Gastroesophageal sphincter (tissue), 3 donors: ENCODE measurements at regions not wholly inside any gene's neighbourhood (a gene's known extent, or its start where the extent isn't known, plus 50 kb on each side); places are given as distances from the start of the nearest gene placed in this dataset.

ENCODE experiments used
- CTCF ChIP-seq, 4 experiments: fragments of 200-600 bp in 2 of 4; fragments of 450-650 bp in 2 of 4; sonication (generic) in 1 of 4; IDR thresholded peaks; one replicate each; pipeline ENCODE4 v1.5.1; 2017 to 2019; ENCODE audit warnings: antibody characterized with exemption in 4 of 4, mild to moderate bottlenecking in 2 of 4, moderate library complexity in 2 of 4
- EP300 ChIP-seq: sonication (generic); formaldehyde crosslinking; IDR thresholded peaks from one replicate; pipeline ENCODE4 v1.6.1; 2017; ENCODE audit warnings: antibody characterized with exemption, mild to moderate bottlenecking
- POLR2A ChIP-seq, 2 donors: fragments of 450-650 bp; IDR thresholded peaks; one replicate each; pipeline ENCODE4 v1.6.1; 2017; ENCODE audit warnings: antibody characterized with exemption in 2 of 2, mild to moderate bottlenecking in 2 of 2, moderate library complexity in 1 of 2
- POLR2AphosphoS5 ChIP-seq: sonication (generic); formaldehyde crosslinking; IDR thresholded peaks from one replicate; pipeline ENCODE4 v1.6.1; 2017; ENCODE audit warnings: antibody characterized with exemption

DNA sequence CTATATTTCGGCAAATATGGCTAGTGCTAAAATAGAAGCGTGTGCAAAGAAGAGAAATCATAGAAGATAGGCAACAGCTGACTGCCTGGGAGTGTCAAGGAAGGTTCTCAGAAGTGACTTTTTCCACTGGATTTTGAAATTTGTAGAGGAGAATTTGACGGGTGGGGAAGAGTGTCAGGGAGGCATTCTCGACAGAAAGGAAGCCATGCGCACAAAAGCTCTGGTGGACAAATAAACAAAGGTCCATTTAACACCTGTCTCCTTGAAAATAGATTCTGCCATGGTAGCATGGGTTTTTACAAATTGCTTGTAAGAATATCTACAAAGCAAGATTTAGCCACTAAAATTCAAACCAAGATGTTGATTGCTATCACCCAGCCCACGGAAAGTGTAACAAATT, 1081.5 kb downstream of the GALC start:
- no peak for TF ChIP-seq POLR2A (IDR thresholded peaks at IDR 0.05)
- TF ChIP-seq POLR2AphosphoS5, result no peak
- TF ChIP-seq CTCF (IDR thresholded peaks at IDR 0.05), result no peak
- TF ChIP-seq EP300, result no peak
